GM18861 (cell line): ENCODE measurements at regions not wholly inside any gene's neighbourhood (a gene's known extent, or its start where the extent isn't known, plus 50 kb on each side); places are given as distances from the start of the nearest gene placed in this dataset.
"Not testable (repeated sequence)": the region's sequence is repeated elsewhere in the genome, so short reads cannot be mapped to it uniquely, and the experiment has no call there.

Experiments used
- ATAC-seq: cut with Tn5 transposase; IDR thresholded peaks from one replicate; pipeline ENCODE4 v1.9.1; 2021; ENCODE audit not compliant: unreplicated experiment

DNA sequence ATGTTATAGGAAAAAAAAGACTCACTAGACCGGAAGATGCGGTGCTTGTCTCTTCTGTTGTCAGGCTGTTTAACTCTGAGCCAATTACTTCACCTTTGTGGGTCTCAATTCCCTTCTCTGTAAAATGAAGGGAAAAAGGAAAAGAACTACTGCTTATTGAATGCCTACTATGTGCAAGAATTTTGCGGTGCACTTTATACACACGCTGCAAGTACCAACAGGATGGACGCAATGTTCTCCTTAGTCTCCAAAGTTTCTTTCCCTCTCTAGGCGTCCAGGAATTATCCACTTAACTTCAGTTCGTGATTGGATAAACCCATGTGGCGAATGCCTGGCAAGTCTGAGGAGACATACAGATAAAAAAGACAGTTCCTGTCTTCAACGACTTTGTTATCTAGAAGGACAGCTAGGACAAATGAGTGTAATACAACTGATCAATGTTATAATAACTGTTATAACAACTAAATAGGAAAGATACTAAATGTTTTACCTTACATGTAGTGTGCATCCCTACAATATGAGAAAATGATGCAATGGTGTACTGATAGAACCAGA lies 69.0 kb upstream of the JARID2 start:
- ATAC-seq: no peak

DNA sequence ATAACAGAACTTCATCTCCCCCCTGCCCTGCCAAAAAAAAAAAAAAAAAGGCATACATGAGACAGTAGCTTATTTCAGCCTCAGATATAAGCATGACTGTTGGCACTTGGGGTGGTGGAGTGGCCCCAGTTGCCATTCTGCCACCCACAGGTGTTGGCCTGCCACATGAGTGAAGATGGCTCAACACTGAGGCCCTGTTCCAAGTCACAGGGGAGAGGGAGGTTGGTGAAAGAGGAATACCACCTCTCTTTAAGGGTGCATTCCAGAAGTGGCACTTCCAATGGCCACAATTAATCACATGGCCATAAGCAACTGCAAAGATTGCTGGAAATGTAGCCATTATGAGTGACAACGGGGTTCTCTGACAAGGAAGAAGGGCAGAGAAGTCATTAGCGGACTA lies 61.9 kb upstream of the JARID2 start:
- no peak for ATAC-seq

DNA sequence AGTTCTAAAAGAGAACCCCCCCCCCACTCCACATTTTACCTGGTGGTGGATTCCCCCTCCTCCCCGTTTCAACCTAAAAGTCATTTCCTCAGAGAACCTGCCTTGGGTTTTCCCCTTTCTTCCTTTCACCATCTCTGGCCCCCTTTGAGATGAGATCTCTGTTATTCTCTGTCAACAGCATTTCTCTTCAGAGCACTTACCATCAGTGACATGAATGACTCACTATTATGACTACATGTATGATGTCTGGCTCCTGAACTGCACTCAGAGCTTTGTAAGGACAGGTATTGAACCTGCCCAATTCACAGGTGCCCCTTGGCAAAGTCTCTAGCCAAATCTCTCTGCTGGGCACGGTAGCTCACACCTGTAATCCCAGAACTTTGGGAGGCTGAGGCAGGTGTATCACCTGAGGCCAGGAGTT lies 61.4 kb upstream of the JARID2 start:
- ATAC-seq: no peak

DNA sequence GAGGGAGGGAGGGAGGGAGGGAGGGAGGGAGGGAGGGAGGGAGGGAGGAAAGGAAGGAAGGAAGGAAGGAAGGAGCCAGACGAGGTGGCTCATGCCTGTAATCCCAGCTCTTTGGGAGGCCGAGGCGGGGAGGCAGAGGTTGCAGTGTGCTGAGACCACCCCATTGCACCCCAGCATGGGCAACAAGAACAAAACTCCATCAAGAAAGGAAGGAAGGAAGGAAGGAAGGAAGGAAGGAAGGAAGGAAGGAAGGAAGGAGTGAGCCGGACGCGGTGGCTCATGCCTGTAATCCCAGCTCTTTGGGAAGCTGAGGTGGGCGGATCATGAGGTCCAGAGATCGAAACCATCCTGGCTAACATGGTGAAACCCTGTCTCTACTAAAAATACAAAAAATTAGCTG lies 60.8 kb upstream of the JARID2 start:
- not testable (repeated sequence) for ATAC-seq

DNA sequence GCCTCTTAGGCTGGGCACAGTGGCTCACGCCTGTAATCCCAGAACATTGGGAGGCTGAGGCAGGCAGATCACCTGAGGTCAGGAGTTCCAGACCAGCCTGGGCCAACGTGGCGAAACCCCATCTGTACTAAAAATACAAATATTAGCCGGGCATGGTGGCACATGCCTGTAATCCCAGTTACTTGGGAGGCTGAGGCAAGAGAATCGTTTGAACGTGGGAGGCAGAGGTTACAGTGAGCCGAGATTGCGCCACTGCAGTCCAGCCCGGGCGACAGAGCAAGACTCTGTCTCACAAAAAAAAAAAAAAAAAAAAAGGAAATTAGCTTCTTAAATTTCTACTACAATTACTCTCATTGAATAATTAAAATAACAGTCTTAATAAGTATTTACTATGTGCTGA lies 52.4 kb upstream of the JARID2 start:
- not testable (repeated sequence) for ATAC-seq

DNA sequence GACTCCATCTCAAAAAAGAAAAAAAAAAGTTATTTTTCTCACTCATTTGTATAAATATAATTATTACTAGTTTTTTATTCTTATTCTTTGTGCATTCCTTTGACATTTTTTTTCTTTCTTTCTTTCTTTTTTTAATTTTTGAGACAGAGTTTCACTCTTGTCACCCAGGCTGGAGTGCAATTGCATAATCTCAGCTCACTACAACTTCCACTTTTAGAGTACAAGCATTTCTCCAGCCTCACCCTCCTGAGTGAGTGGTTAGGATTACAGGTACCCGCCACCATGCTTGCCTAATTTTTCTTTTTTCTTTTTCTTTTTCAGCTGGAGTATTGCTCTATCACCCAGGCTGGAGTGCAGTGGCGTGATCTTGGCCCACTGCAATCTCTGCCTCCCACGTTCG lies 51.4 kb upstream of the JARID2 start:
- no peak for ATAC-seq
